ENCODE measurements at regions not wholly inside any gene's neighbourhood (a gene's known extent, or its start where the extent isn't known, plus 50 kb on each side); places are given as distances from the start of the nearest gene placed in this dataset.
A peak's percentile ranks its signal among the peaks of the same experiment; 100 is the strongest.

- no peak for DNase-seq
Measured at GRCh38 chr2:59528525-59528924, 1024.9 kb downstream of the BCL11A start.

GRCh38 chr2:59502981-59503380 is 1050.5 kb downstream of the BCL11A start:
- no peak for DNase-seq

- DNase-seq, result no peak
Measured at GRCh38 chr2:59490994-59491393, 1062.5 kb downstream of the BCL11A start.

- no peak for DNase-seq
Measured at GRCh38 chr2:59490192-59490591, 1063.3 kb downstream of the BCL11A start.

GRCh38 chr2:59484673-59485072 is 1068.8 kb downstream of the BCL11A start:
- DNase-seq, result no peak

- no peak for DNase-seq
Measured at GRCh38 chr2:59463426-59463825, 1090.0 kb downstream of the BCL11A start.

- DNase-seq, result no peak
Measured at GRCh38 chr2:59462422-59463197, 1090.8 kb downstream of the BCL11A start.

GRCh38 chr2:59461127-59461526 is 1092.3 kb downstream of the BCL11A start:
- no peak for DNase-seq

- DNase-seq, result peak; percentile 88
Measured at GRCh38 chr2:59458800-59459199, 1094.7 kb downstream of the BCL11A start.

- no peak for DNase-seq
Measured at GRCh38 chr2:59456285-59456684, 1097.2 kb downstream of the BCL11A start.

- DNase-seq, result no peak
Measured at GRCh38 chr2:59449274-59449673, 1104.2 kb downstream of the BCL11A start.

- DNase-seq, result no peak
Measured at GRCh38 chr2:59440491-59440890, 1113.0 kb downstream of the BCL11A start.

- DNase-seq, result no peak
Measured at GRCh38 chr2:59435635-59436034, 1117.8 kb downstream of the BCL11A start.

- DNase-seq, result no peak
Measured at GRCh38 chr2:59428940-59429339, 1124.5 kb downstream of the BCL11A start.

- DNase-seq, result no peak
Measured at GRCh38 chr2:59427980-59428379, 1125.5 kb downstream of the BCL11A start.

GRCh38 chr2:59425247-59425646 is 1128.2 kb downstream of the BCL11A start:
- no peak for DNase-seq

GRCh38 chr2:59413751-59414570 is 1139.5 kb downstream of the BCL11A start:
- peak; percentile 95 for DNase-seq

GRCh38 chr2:59399126-59399525 is 1154.3 kb downstream of the BCL11A start:
- DNase-seq, result no peak

- DNase-seq, result no peak
Measured at GRCh38 chr2:59398081-59398480, 1155.4 kb downstream of the BCL11A start.

- no peak for DNase-seq
Measured at GRCh38 chr2:59395119-59395518, 1154.0 kb upstream of the FANCL start.

GRCh38 chr2:59391896-59392295 is 1150.8 kb upstream of the FANCL start:
- DNase-seq, result no peak

GRCh38 chr2:59390581-59390980 is 1149.5 kb upstream of the FANCL start:
- no peak for DNase-seq

GRCh38 chr2:59389240-59389639 is 1148.1 kb upstream of the FANCL start:
- peak; percentile 0 for DNase-seq

- no peak for DNase-seq
Measured at GRCh38 chr2:59385971-59386370, 1144.8 kb upstream of the FANCL start.

Measured in DMS153 (cell line).